ENCODE measurements at regions not wholly inside any gene's neighbourhood (a gene's known extent, or its start where the extent isn't known, plus 50 kb on each side); places are given as distances from the start of the nearest gene placed in this dataset.
"Not testable (repeated sequence)": the region's sequence is repeated elsewhere in the genome, so short reads cannot be mapped to it uniquely, and the experiment has no call there.

- no peak for DNase-seq
These were observed 177.8 kb upstream of the PROK2 start for GRCh38 chr3:71962561-71963240.

- DNase-seq = no peak
These were observed 176.9 kb upstream of the PROK2 start for GRCh38 chr3:71961891-71962290.

GRCh38 chr3:71961378-71961777, 176.4 kb upstream of the PROK2 start:
- no peak for DNase-seq

GRCh38 chr3:71958533-71958932, 173.6 kb upstream of the PROK2 start:
- no peak for DNase-seq

GRCh38 chr3:71956716-71957115, 171.8 kb upstream of the PROK2 start:
- DNase-seq = no peak

GRCh38 chr3:71956069-71956340, 171.1 kb upstream of the PROK2 start:
- no peak for DNase-seq

- no peak for DNase-seq
These were observed 170.5 kb upstream of the PROK2 start for GRCh38 chr3:71955240-71956068.

GRCh38 chr3:71951842-71952241, 166.9 kb upstream of the PROK2 start:
- no peak for DNase-seq

GRCh38 chr3:71951361-71951760, 166.4 kb upstream of the PROK2 start:
- DNase-seq = no peak

- no peak for DNase-seq
These were observed 164.5 kb upstream of the PROK2 start for GRCh38 chr3:71949442-71949841.

- no peak for DNase-seq
These were observed 159.6 kb upstream of the PROK2 start for GRCh38 chr3:71944482-71945065.

GRCh38 chr3:71942432-71943187, 157.7 kb upstream of the PROK2 start:
- DNase-seq = no peak

GRCh38 chr3:71940486-71940885, 155.5 kb upstream of the PROK2 start:
- no peak for DNase-seq

GRCh38 chr3:71938081-71938480, 153.1 kb upstream of the PROK2 start:
- DNase-seq = not testable (repeated sequence)

- no peak for DNase-seq
These were observed 151.7 kb upstream of the PROK2 start for GRCh38 chr3:71936681-71937080.

- DNase-seq = no peak
These were observed 149.7 kb upstream of the PROK2 start for GRCh38 chr3:71934520-71935270.

GRCh38 chr3:71931922-71932321, 147.0 kb upstream of the PROK2 start:
- no peak for DNase-seq

GRCh38 chr3:71930056-71930991, 145.4 kb upstream of the PROK2 start:
- no peak for DNase-seq

GRCh38 chr3:71928212-71928611, 143.3 kb upstream of the PROK2 start:
- DNase-seq = no peak

GRCh38 chr3:71927505-71928066, 142.6 kb upstream of the PROK2 start:
- DNase-seq = no peak

GRCh38 chr3:71926616-71927015, 141.7 kb upstream of the PROK2 start:
- DNase-seq = no peak

All from activated CD4-positive, CD25-positive, alpha-beta regulatory T cell treated with anti-CD3 and anti-CD28 coated beads, Interleukin-2, amount 50 U/mL, for 72 hours (primary cell).